SK-N-SH (cell line): ENCODE measurements at regions not wholly inside any gene's neighbourhood (a gene's known extent, or its start where the extent isn't known, plus 50 kb on each side); places are given as distances from the start of the nearest gene placed in this dataset.

Experiments
- CHD2 ChIP-seq: fragments of 150-350 bp; IDR thresholded peaks from 2 replicates; pipeline ENCODE4 v1.6.1; 2018; ENCODE audit warnings: low read length; ENCODE audit not compliant: partially characterized antibody
- CTCF ChIP-seq: fragments of 200-600 bp; sonication (generic); IDR thresholded peaks from 2 replicates; pipeline ENCODE4 v1.6.1; 2017; ENCODE audit warnings: antibody characterized with exemption, mild to moderate bottlenecking, moderate library complexity
- NRF1 ChIP-seq: IDR thresholded peaks from 2 replicates; pipeline ENCODE4 v1.6.1; 2012; ENCODE audit warnings: low read depth, mild to moderate bottlenecking, low read length
- POLR2AphosphoS5 ChIP-seq: IDR thresholded peaks from 2 replicates; pipeline ENCODE4 v1.6.1; 2012; ENCODE audit warnings: low read depth, low read length

DNA sequence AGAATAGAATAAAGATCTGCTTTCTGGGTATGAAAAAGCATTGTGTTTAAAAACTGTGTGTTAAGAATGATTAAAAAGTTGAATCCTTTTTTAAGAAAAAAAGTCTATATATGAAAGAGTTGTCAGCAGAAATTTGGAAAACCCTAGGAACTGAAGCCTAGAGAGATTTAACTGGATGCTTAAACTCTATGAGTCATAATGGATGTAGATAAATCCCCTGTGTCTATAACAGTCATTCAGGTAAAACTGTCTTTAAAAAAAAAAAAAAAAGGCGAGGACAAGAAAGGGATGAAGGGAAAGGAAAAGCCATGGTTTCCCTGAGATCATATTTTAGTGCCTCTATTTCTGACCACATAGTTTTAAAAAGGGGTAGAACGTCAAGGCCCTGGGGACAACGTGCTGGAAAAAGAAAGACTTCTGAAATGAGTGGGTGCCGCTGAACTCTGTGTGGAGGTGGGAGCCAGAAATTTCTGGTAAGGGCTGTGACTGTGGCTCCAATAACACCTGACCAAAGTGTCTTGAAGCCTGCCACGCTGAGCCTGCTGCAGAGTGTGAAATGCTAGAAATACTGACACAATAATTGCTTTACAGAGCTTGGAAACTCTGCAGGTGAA lies 302.6 kb upstream of the ARID1B start:
- TF ChIP-seq CTCF: no peak
- no peak for TF ChIP-seq CHD2
- no peak for TF ChIP-seq NRF1
- TF ChIP-seq POLR2AphosphoS5: no peak
